ENCODE measurements at regions not wholly inside any gene's neighbourhood (a gene's known extent, or its start where the extent isn't known, plus 50 kb on each side); places are given as distances from the start of the nearest gene placed in this dataset.

GRCh38 chr6:53977551-53977950, 133.7 kb upstream of the MLIP start:
- TF ChIP-seq CTCF (IDR thresholded peaks at IDR 0.05), result no peak
- TF ChIP-seq MXI1 (IDR thresholded peaks at IDR 0.05; ENCODE audit: low read depth, low read length), result no peak
- TF ChIP-seq FOSL2 (IDR thresholded peaks at IDR 0.05; ENCODE audit: borderline replicate concordance, low read depth), result no peak
- TF ChIP-seq REST (IDR thresholded peaks at IDR 0.05; ENCODE audit: low read depth, low read length), result no peak
- TF ChIP-seq RAD21 (IDR thresholded peaks at IDR 0.05; ENCODE audit: low read length), result no peak
- no peak for TF ChIP-seq TAF1 (IDR thresholded peaks at IDR 0.05; ENCODE audit: borderline replicate concordance, low read depth, low read length)
- no peak for TF ChIP-seq SMC3 (IDR thresholded peaks at IDR 0.05; ENCODE audit: low read depth, low read length)
- no peak for TF ChIP-seq TEAD4 (IDR thresholded peaks at IDR 0.05; ENCODE audit: borderline replicate concordance, insufficient read depth)
- no peak for TF ChIP-seq EP300 (IDR thresholded peaks at IDR 0.05; ENCODE audit: borderline replicate concordance in 1 of 2, low read depth in 1 of 2, low read length in 1 of 2)
